ENCODE measurements at regions not wholly inside any gene's neighbourhood (a gene's known extent, or its start where the extent isn't known, plus 50 kb on each side); places are given as distances from the start of the nearest gene placed in this dataset.

GRCh38 chr11:112886434-112887370 lies 74.5 kb upstream of the NCAM1 start:
- Histone ChIP-seq H3K9me3 (no peaks in the 10 kb centered on the region), H3K4me1 (no peaks in the 10 kb centered on the region), H3K27ac (no peak overlapping the region), H3K27me3 (peaks cover 0 to 3% of the 10 kb centered on the region in 2 donors), H3K4me3 (no peak overlapping the region), H3K36me3 (no peaks in the 10 kb centered on the region)
- no peak for DNase-seq (ENCODE audit: low spot score in 2 of 2)
- TF ChIP-seq CTCF (IDR thresholded peaks at IDR 0.05): no peak
- no peak for TF ChIP-seq POLR2A (IDR thresholded peaks at IDR 0.05)
- no peak for TF ChIP-seq POLR2AphosphoS5 (IDR thresholded peaks at IDR 0.05)
- intact Hi-C loops (cut with DNase I; ENCODE audit: low total_unique reads): no loop called here

- peaks cover 0 to 5% of the 10 kb centered on the region in 2 donors for H3K27me3 ChIP-seq
- intact Hi-C loops (cut with DNase I; ENCODE audit: low total_unique reads): no loop called here
- H3K4me1 ChIP-seq: no peaks in the 10 kb centered on the region
- no peaks in the 10 kb centered on the region for H3K36me3 ChIP-seq
- no peak overlapping the region for H3K4me3 ChIP-seq
- no peak for TF ChIP-seq POLR2A (IDR thresholded peaks at IDR 0.05)
- TF ChIP-seq CTCF (IDR thresholded peaks at IDR 0.05): no peak
- TF ChIP-seq POLR2AphosphoS5 (IDR thresholded peaks at IDR 0.05): no peak
- H3K9me3 ChIP-seq: no peaks in the 10 kb centered on the region
- DNase-seq (ENCODE audit: low spot score in 2 of 2): no peak
- H3K27ac ChIP-seq: no peak overlapping the region
These were observed 71.8 kb upstream of the NCAM1 start for GRCh38 chr11:112889446-112889845.

GRCh38 chr11:112899235-112900006 lies 61.8 kb upstream of the NCAM1 start:
- H3K9me3 ChIP-seq: no peaks in the 10 kb centered on the region
- no peak overlapping the region for H3K27ac ChIP-seq
- H3K4me3 ChIP-seq: no peak overlapping the region
- H3K4me1 ChIP-seq: no peaks in the 10 kb centered on the region
- intact Hi-C loops (cut with DNase I; ENCODE audit: low total_unique reads): no loop called here
- H3K36me3 ChIP-seq: no peaks in the 10 kb centered on the region
- no peaks in the 10 kb centered on the region for H3K27me3 ChIP-seq
- TF ChIP-seq CTCF (IDR thresholded peaks at IDR 0.05) (no peak), POLR2AphosphoS5 (IDR thresholded peaks at IDR 0.05) (no peak), POLR2A (IDR thresholded peaks at IDR 0.05) (no peak)
- no peak for DNase-seq (ENCODE audit: low spot score in 2 of 2)

- H3K27me3 ChIP-seq: no peaks in the 10 kb centered on the region
- H3K4me1 ChIP-seq: no peaks in the 10 kb centered on the region
- H3K4me3 ChIP-seq: no peak overlapping the region
- no peak for DNase-seq (ENCODE audit: low spot score in 2 of 2)
- no peaks in the 10 kb centered on the region for H3K9me3 ChIP-seq
- TF ChIP-seq POLR2A (IDR thresholded peaks at IDR 0.05) (no peak), CTCF (IDR thresholded peaks at IDR 0.05) (no peak), POLR2AphosphoS5 (IDR thresholded peaks at IDR 0.05) (no peak)
- no peak overlapping the region for H3K27ac ChIP-seq
- H3K36me3 ChIP-seq: no peaks in the 10 kb centered on the region
- intact Hi-C loops (cut with DNase I; ENCODE audit: low total_unique reads): no loop called here
These were observed 59.3 kb upstream of the NCAM1 start for GRCh38 chr11:112901924-112902323.

Data from breast epithelium (tissue), 4 donors.